GM18861 (cell line): ENCODE measurements at regions not wholly inside any gene's neighbourhood (a gene's known extent, or its start where the extent isn't known, plus 50 kb on each side); places are given as distances from the start of the nearest gene placed in this dataset.
"Not testable (repeated sequence)": the region's sequence is repeated elsewhere in the genome, so short reads cannot be mapped to it uniquely, and the experiment has no call there.

Source experiments
- ATAC-seq: cut with Tn5 transposase; IDR thresholded peaks from one replicate; pipeline ENCODE4 v1.9.1; 2021; ENCODE audit not compliant: unreplicated experiment

- no peak for ATAC-seq
Measured at GRCh38 chr15:26129852-26130251, 266.7 kb upstream of the ATP10A start.

- no peak for ATAC-seq
Measured at GRCh38 chr15:26128611-26129140, 265.5 kb upstream of the ATP10A start.

- no peak for ATAC-seq
Measured at GRCh38 chr15:26126819-26127387, 263.8 kb upstream of the ATP10A start.

- no peak for ATAC-seq
Measured at GRCh38 chr15:26126070-26126469, 262.9 kb upstream of the ATP10A start.

GRCh38 chr15:26125664-26126063 lies 262.5 kb upstream of the ATP10A start:
- ATAC-seq = no peak

- ATAC-seq = no peak
Measured at GRCh38 chr15:26119322-26119721, 256.2 kb upstream of the ATP10A start.

- no peak for ATAC-seq
Measured at GRCh38 chr15:26115229-26115943, 252.3 kb upstream of the ATP10A start.

GRCh38 chr15:26114128-26114527 lies 251.0 kb upstream of the ATP10A start:
- not testable (repeated sequence) for ATAC-seq

- ATAC-seq = no peak
Measured at GRCh38 chr15:26113296-26113695, 250.2 kb upstream of the ATP10A start.

- no peak for ATAC-seq
Measured at GRCh38 chr15:26109203-26109602, 246.1 kb upstream of the ATP10A start.

- ATAC-seq = no peak
Measured at GRCh38 chr15:26106556-26106955, 243.4 kb upstream of the ATP10A start.

GRCh38 chr15:26103002-26103404 lies 239.9 kb upstream of the ATP10A start:
- no peak for ATAC-seq

- no peak for ATAC-seq
Measured at GRCh38 chr15:26102365-26102764, 239.2 kb upstream of the ATP10A start.

GRCh38 chr15:26101443-26101842 lies 238.3 kb upstream of the ATP10A start:
- no peak for ATAC-seq

GRCh38 chr15:26098801-26099200 lies 235.7 kb upstream of the ATP10A start:
- no peak for ATAC-seq

GRCh38 chr15:26097216-26097615 lies 234.1 kb upstream of the ATP10A start:
- ATAC-seq = no peak

GRCh38 chr15:26096581-26096980 lies 233.5 kb upstream of the ATP10A start:
- ATAC-seq = no peak

- ATAC-seq = no peak
Measured at GRCh38 chr15:26095710-26096330, 232.7 kb upstream of the ATP10A start.

GRCh38 chr15:26091184-26091583 lies 228.1 kb upstream of the ATP10A start:
- ATAC-seq = no peak

GRCh38 chr15:26087881-26088280 lies 224.8 kb upstream of the ATP10A start:
- no peak for ATAC-seq

GRCh38 chr15:26087395-26087794 lies 224.3 kb upstream of the ATP10A start:
- ATAC-seq = no peak

- no peak for ATAC-seq
Measured at GRCh38 chr15:26084771-26085170, 221.6 kb upstream of the ATP10A start.
